Central memory CD8-positive, alpha-beta T cell (primary cell): ENCODE measurements at regions not wholly inside any gene's neighbourhood (a gene's known extent, or its start where the extent isn't known, plus 50 kb on each side); places are given as distances from the start of the nearest gene placed in this dataset.

Experiments
- ATAC-seq: fragments of 150-1000 bp; cut with Tn5 transposase; replicated peaks from 2 replicates; pipeline ENCODE4 v1.10.0; 2022; ENCODE audit warnings: mild to moderate bottlenecking, moderate FRiP score, moderate number of reproducible peaks; ENCODE audit not compliant: poor library complexity, severe bottlenecking; ENCODE audit errors: extremely low read depth
- DNase-seq, 2 donors: peaks; one replicate each; pipeline ENCODE4 v3.0.0; 2021; ENCODE audit warnings: low spot score in 2 of 2
- H3K27ac Mint-ChIP-seq: one replicate; pipeline ENCODE4 v1.8.0; 2022; ENCODE audit warnings: low read depth, mild to moderate bottlenecking, moderate library complexity, mixed read lengths
- H3K27me3 Mint-ChIP-seq: one replicate; pipeline ENCODE4 v1.8.0; 2022; ENCODE audit warnings: mixed read lengths
- H3K36me3 Mint-ChIP-seq: one replicate; pipeline ENCODE4 v1.8.0; 2022; ENCODE audit warnings: mild to moderate bottlenecking, moderate library complexity, mixed read lengths; ENCODE audit not compliant: insufficient read depth
- H3K4me1 Mint-ChIP-seq: one replicate; pipeline ENCODE4 v1.8.0; 2022; ENCODE audit warnings: mixed read lengths
- H3K4me3 Mint-ChIP-seq: one replicate; pipeline ENCODE4 v1.8.0; 2022; ENCODE audit warnings: mild to moderate bottlenecking, moderate library complexity, mixed read lengths
- H3K9me3 Mint-ChIP-seq: one replicate; pipeline ENCODE4 v1.8.0; 2022; ENCODE audit warnings: mixed read lengths

- Mint-ChIP-seq H3K4me1 (no peaks in the 10 kb centered on the region), H3K36me3 (no peaks in the 10 kb centered on the region), H3K27me3 (no peaks in the 10 kb centered on the region), H3K4me3 (no peak overlapping the region), H3K27ac (no peak overlapping the region), H3K9me3 (peaks cover 9% of the 10 kb centered on the region)
- DNase-seq (no peak), ATAC-seq (no peak)
These were observed 101.3 kb downstream of the DISP1 start for GRCh38 chr1:222916100-222916499.

- no peak for ATAC-seq
- Mint-ChIP-seq H3K27me3 (no peaks in the 10 kb centered on the region), H3K4me1 (no peaks in the 10 kb centered on the region), H3K36me3 (no peaks in the 10 kb centered on the region), H3K4me3 (no peak overlapping the region), H3K9me3 (peaks cover 9% of the 10 kb centered on the region), H3K27ac (no peak overlapping the region)
- DNase-seq = no peak
These were observed 104.1 kb downstream of the DISP1 start for GRCh38 chr1:222918801-222919477.

GRCh38 chr1:222919478-222919865, 104.6 kb downstream of the DISP1 start:
- no peaks in the 10 kb centered on the region for H3K27me3 Mint-ChIP-seq
- H3K36me3 Mint-ChIP-seq = no peaks in the 10 kb centered on the region
- no peaks in the 10 kb centered on the region for H3K4me1 Mint-ChIP-seq
- no peak overlapping the region for H3K27ac Mint-ChIP-seq
- ATAC-seq (no peak), DNase-seq (no peak)
- peaks cover 9% of the 10 kb centered on the region for H3K9me3 Mint-ChIP-seq
- no peak overlapping the region for H3K4me3 Mint-ChIP-seq

- H3K9me3 Mint-ChIP-seq = peaks cover 9% of the 10 kb centered on the region
- H3K27me3 Mint-ChIP-seq = no peaks in the 10 kb centered on the region
- no peak for ATAC-seq
- H3K4me3 Mint-ChIP-seq = no peak overlapping the region
- H3K27ac Mint-ChIP-seq = no peak overlapping the region
- H3K36me3 Mint-ChIP-seq = no peaks in the 10 kb centered on the region
- no peaks in the 10 kb centered on the region for H3K4me1 Mint-ChIP-seq
- no peak for DNase-seq
These were observed 105.3 kb downstream of the DISP1 start for GRCh38 chr1:222920169-222920568.

- Mint-ChIP-seq H3K4me3 (no peak overlapping the region), H3K27ac (no peak overlapping the region), H3K36me3 (no peaks in the 10 kb centered on the region), H3K27me3 (no peaks in the 10 kb centered on the region), H3K9me3 (peaks cover 5% of the 10 kb centered on the region), H3K4me1 (no peaks in the 10 kb centered on the region)
- no peak for ATAC-seq
- no peak for DNase-seq
These were observed 107.1 kb downstream of the DISP1 start for GRCh38 chr1:222921945-222922344.

GRCh38 chr1:222923506-222923905, 108.7 kb downstream of the DISP1 start:
- no peak for ATAC-seq
- H3K4me3 Mint-ChIP-seq = no peak overlapping the region
- H3K27me3 Mint-ChIP-seq = no peaks in the 10 kb centered on the region
- H3K9me3 Mint-ChIP-seq = no peaks in the 10 kb centered on the region
- DNase-seq = no peak
- H3K4me1 Mint-ChIP-seq = no peaks in the 10 kb centered on the region
- H3K27ac Mint-ChIP-seq = no peak overlapping the region
- H3K36me3 Mint-ChIP-seq = no peaks in the 10 kb centered on the region

GRCh38 chr1:222924136-222924706, 109.4 kb downstream of the DISP1 start:
- Mint-ChIP-seq H3K27me3 (no peaks in the 10 kb centered on the region), H3K4me3 (no peak overlapping the region), H3K27ac (no peak overlapping the region), H3K4me1 (no peaks in the 10 kb centered on the region), H3K36me3 (no peaks in the 10 kb centered on the region), H3K9me3 (no peaks in the 10 kb centered on the region)
- no peak for DNase-seq
- no peak for ATAC-seq

- Mint-ChIP-seq H3K27me3 (no peaks in the 10 kb centered on the region), H3K4me3 (no peak overlapping the region), H3K9me3 (no peaks in the 10 kb centered on the region), H3K27ac (no peak overlapping the region), H3K4me1 (no peaks in the 10 kb centered on the region), H3K36me3 (no peaks in the 10 kb centered on the region)
- DNase-seq (no peak), ATAC-seq (no peak)
These were observed 111.7 kb downstream of the DISP1 start for GRCh38 chr1:222926566-222926965.

GRCh38 chr1:222927031-222927430, 112.2 kb downstream of the DISP1 start:
- H3K9me3 Mint-ChIP-seq = no peaks in the 10 kb centered on the region
- H3K4me1 Mint-ChIP-seq = no peaks in the 10 kb centered on the region
- no peaks in the 10 kb centered on the region for H3K36me3 Mint-ChIP-seq
- ATAC-seq (no peak), DNase-seq (no peak)
- H3K27me3 Mint-ChIP-seq = no peaks in the 10 kb centered on the region
- no peak overlapping the region for H3K4me3 Mint-ChIP-seq
- no peak overlapping the region for H3K27ac Mint-ChIP-seq

- ATAC-seq = no peak
- Mint-ChIP-seq H3K4me1 (no peaks in the 10 kb centered on the region), H3K27ac (no peak overlapping the region), H3K36me3 (no peaks in the 10 kb centered on the region), H3K9me3 (no peaks in the 10 kb centered on the region), H3K4me3 (no peak overlapping the region), H3K27me3 (no peaks in the 10 kb centered on the region)
- DNase-seq = no peak
These were observed 113.4 kb downstream of the DISP1 start for GRCh38 chr1:222928212-222928611.

GRCh38 chr1:222930070-222930469, 115.2 kb downstream of the DISP1 start:
- DNase-seq (no peak), ATAC-seq (no peak)
- H3K4me3 Mint-ChIP-seq = no peak overlapping the region
- H3K36me3 Mint-ChIP-seq = no peaks in the 10 kb centered on the region
- H3K27ac Mint-ChIP-seq = no peak overlapping the region
- no peaks in the 10 kb centered on the region for H3K9me3 Mint-ChIP-seq
- H3K4me1 Mint-ChIP-seq = no peaks in the 10 kb centered on the region
- H3K27me3 Mint-ChIP-seq = no peaks in the 10 kb centered on the region

GRCh38 chr1:222931023-222931422, 116.2 kb downstream of the DISP1 start:
- ATAC-seq = no peak
- Mint-ChIP-seq H3K36me3 (no peaks in the 10 kb centered on the region), H3K4me1 (no peaks in the 10 kb centered on the region), H3K27ac (no peak overlapping the region), H3K9me3 (no peaks in the 10 kb centered on the region), H3K27me3 (no peaks in the 10 kb centered on the region), H3K4me3 (no peak overlapping the region)
- no peak for DNase-seq

- H3K27ac Mint-ChIP-seq = no peak overlapping the region
- H3K4me3 Mint-ChIP-seq = no peak overlapping the region
- DNase-seq (no peak), ATAC-seq (no peak)
- no peaks in the 10 kb centered on the region for H3K27me3 Mint-ChIP-seq
- H3K9me3 Mint-ChIP-seq = no peaks in the 10 kb centered on the region
- H3K4me1 Mint-ChIP-seq = no peaks in the 10 kb centered on the region
- no peaks in the 10 kb centered on the region for H3K36me3 Mint-ChIP-seq
These were observed 118.4 kb downstream of the DISP1 start for GRCh38 chr1:222933273-222933672.
